GM23248 (cell line): ENCODE measurements at regions not wholly inside any gene's neighbourhood (a gene's known extent, or its start where the extent isn't known, plus 50 kb on each side); places are given as distances from the start of the nearest gene placed in this dataset.

Experiments used
- DNase-seq: peaks from one replicate; pipeline ENCODE4 v3.0.0-alpha.2; 2015
- H2AFZ ChIP-seq: fragments of 200-600 bp; sonication (generic); 2 replicates; pipeline ENCODE4 v1.6.1; 2016; ENCODE audit warnings: antibody characterized with exemption
- H3F3A ChIP-seq: fragments of 200-600 bp; sonication (generic); 2 replicates; pipeline ENCODE4 v1.6.1; 2016; ENCODE audit warnings: mild to moderate bottlenecking, antibody characterized with exemption, mixed run types; ENCODE audit not compliant: insufficient read depth
- H3K27ac ChIP-seq: fragments of 200-600 bp; sonication (generic); 2 replicates; pipeline ENCODE4 v1.5.1; 2016; ENCODE audit warnings: mild to moderate bottlenecking
- H3K27me3 ChIP-seq: fragments of 200-600 bp; sonication (generic); replicated peaks from 2 replicates; pipeline ENCODE4 v1.6.1; 2016; ENCODE audit warnings: mild to moderate bottlenecking; ENCODE audit not compliant: insufficient read depth
- H3K36me3 ChIP-seq: fragments of 200-600 bp; sonication (generic); 2 replicates; pipeline ENCODE4 v1.6.1; 2016; ENCODE audit warnings: low read depth, mild to moderate bottlenecking
- H3K4me1 ChIP-seq: fragments of 200-600 bp; sonication (generic); 2 replicates; pipeline ENCODE4 v1.6.1; 2016; ENCODE audit warnings: mild to moderate bottlenecking; ENCODE audit not compliant: insufficient read depth
- H3K4me2 ChIP-seq: fragments of 200-600 bp; sonication (generic); one replicate; pipeline ENCODE4 v1.6.1; 2016; ENCODE audit warnings: mild to moderate bottlenecking; ENCODE audit not compliant: unreplicated experiment
- H3K4me3 ChIP-seq: fragments of 200-600 bp; sonication (generic); 2 replicates; pipeline ENCODE4 v1.5.1; 2016; ENCODE audit warnings: mild to moderate bottlenecking
- H3K79me2 ChIP-seq: fragments of 200-600 bp; sonication (generic); 2 replicates; pipeline ENCODE4 v1.6.1; 2016; ENCODE audit warnings: mild to moderate bottlenecking; ENCODE audit not compliant: insufficient read depth
- H3K9ac ChIP-seq: fragments of 200-600 bp; sonication (generic); 2 replicates; pipeline ENCODE4 v1.6.1; 2016; ENCODE audit warnings: mild to moderate bottlenecking
- H3K9me2 ChIP-seq: fragments of 200-600 bp; sonication (generic); 2 replicates; pipeline ENCODE4 v1.6.1; 2016; ENCODE audit warnings: mixed run types, mild to moderate bottlenecking, moderate library complexity; ENCODE audit not compliant: insufficient read depth
- H3K9me3 ChIP-seq: fragments of 200-600 bp; sonication (generic); one replicate; pipeline ENCODE4 v1.6.1; 2017; ENCODE audit warnings: low read depth
- H4K20me1 ChIP-seq: fragments of 200-600 bp; sonication (generic); 2 replicates; pipeline ENCODE4 v1.6.0; 2016; ENCODE audit not compliant: insufficient read depth
- EZH2 ChIP-seq: fragments of 200-600 bp; sonication (generic); IDR thresholded peaks from 2 replicates; pipeline ENCODE4 v1.6.1; 2018; ENCODE audit warnings: antibody characterized with exemption, mild to moderate bottlenecking; ENCODE audit not compliant: insufficient read depth, poor library complexity, severe bottlenecking
- EZH2phosphoT487 ChIP-seq: fragments of 200-600 bp; sonication (generic); IDR thresholded peaks from 2 replicates; pipeline ENCODE4 v1.6.1; 2018; ENCODE audit warnings: antibody characterized with exemption, moderate library complexity, mild to moderate bottlenecking, low read depth; ENCODE audit not compliant: insufficient read depth
- WGBS, 2 experiments: methylation state at CpG; one replicate each; pipeline ENCODE4 v1.1.6; 2015 to 2017; ENCODE audit warnings: low lambda C conversion rate in 2 of 2, low coverage in 1 of 2; ENCODE audit errors: missing lambda C conversion rate in 2 of 2; 5-methylcytosine and 5-hydroxymethylcytosine counted together
- in situ Hi-C: fragments of 300-500 bp; cut with MboI; formaldehyde crosslinking; loops from 2 replicates; pipeline ENCODE4 v1.15.0; 2020

GRCh38 chr2:143934626-143935481 is 585.1 kb downstream of the ZEB2 start:
- H3K27ac ChIP-seq: no peak overlapping the region
- H3K4me1 ChIP-seq: peaks cover 6% of the 10 kb centered on the region
- no peak for DNase-seq

GRCh38 chr2:143933946-143934569 is 585.9 kb downstream of the ZEB2 start:
- Histone ChIP-seq H3K9ac (no peak overlapping the region), H3K36me3 (no peaks in the 10 kb centered on the region), H3F3A (0 out of 2 replicates have a peak, but pooled peaks cover 17% of the 10 kb centered on the region), H3K27me3 (no peaks in the 10 kb centered on the region), H3K9me2 (no peaks in the 10 kb centered on the region), H4K20me1 (no peaks in the 10 kb centered on the region), H3K9me3 (no peaks in the 10 kb centered on the region), H3K4me3 (no peak overlapping the region), H3K4me2 (no peak overlapping the region), H3K27ac (no peak overlapping the region), H3K4me1 (no peaks in the 10 kb centered on the region; the same call in 1 of the 2 replicates), H2AFZ (no peak overlapping the region), H3K79me2 (no peaks in the 10 kb centered on the region)
- DNase-seq: no peak
- in situ Hi-C loops: no loop called here
- TF ChIP-seq EZH2: no peak
- TF ChIP-seq EZH2phosphoT487: no peak

More at GRCh38 chr2:143934626-143935481, 585.1 kb downstream of the ZEB2 start:
- H3K36me3 ChIP-seq: no peaks in the 10 kb centered on the region
- no peak overlapping the region for H3K4me2 ChIP-seq
- H3F3A ChIP-seq: 0 out of 2 replicates have a peak, but pooled peaks cover 17% of the 10 kb centered on the region
- H2AFZ ChIP-seq: no peak overlapping the region
- in situ Hi-C loops: no loop called here
- no peaks in the 10 kb centered on the region for H3K9me2 ChIP-seq
- no peaks in the 10 kb centered on the region for H3K27me3 ChIP-seq
- TF ChIP-seq EZH2phosphoT487: no peak
- no peak for TF ChIP-seq EZH2
- H3K4me3 ChIP-seq: no peak overlapping the region
- no peaks in the 10 kb centered on the region for H3K79me2 ChIP-seq
- no peaks in the 10 kb centered on the region for H4K20me1 ChIP-seq
- H3K9ac ChIP-seq: no peak overlapping the region
- 50 to 53% methylated on average over 10 of the region's 10 CpGs for whole genome bisulfite sequencing, 2 experiments
- H3K9me3 ChIP-seq: no peaks in the 10 kb centered on the region

GRCh38 chr2:143930891-143931290 is 589.0 kb downstream of the ZEB2 start:
- Histone ChIP-seq H3K9ac (no peak overlapping the region), H3K9me3 (no peaks in the 10 kb centered on the region), H3K27ac (no peak overlapping the region), H3K9me2 (no peaks in the 10 kb centered on the region), H3K4me3 (no peak overlapping the region), H2AFZ (no peak overlapping the region), H3K4me2 (no peak overlapping the region), H3K36me3 (no peaks in the 10 kb centered on the region), H3K27me3 (no peaks in the 10 kb centered on the region), H3K4me1 (no peaks in the 10 kb centered on the region), H3K79me2 (no peaks in the 10 kb centered on the region), H3F3A (0 out of 2 replicates have a peak, but pooled peaks cover 12% of the 10 kb centered on the region), H4K20me1 (no peaks in the 10 kb centered on the region)
- no peak for DNase-seq
- in situ Hi-C loops: no loop called here
- TF ChIP-seq EZH2 (no peak), EZH2phosphoT487 (no peak)
- WGBS, 2 experiments: 65 to 72% methylated on average over 2 of the region's 2 CpGs

DNA sequence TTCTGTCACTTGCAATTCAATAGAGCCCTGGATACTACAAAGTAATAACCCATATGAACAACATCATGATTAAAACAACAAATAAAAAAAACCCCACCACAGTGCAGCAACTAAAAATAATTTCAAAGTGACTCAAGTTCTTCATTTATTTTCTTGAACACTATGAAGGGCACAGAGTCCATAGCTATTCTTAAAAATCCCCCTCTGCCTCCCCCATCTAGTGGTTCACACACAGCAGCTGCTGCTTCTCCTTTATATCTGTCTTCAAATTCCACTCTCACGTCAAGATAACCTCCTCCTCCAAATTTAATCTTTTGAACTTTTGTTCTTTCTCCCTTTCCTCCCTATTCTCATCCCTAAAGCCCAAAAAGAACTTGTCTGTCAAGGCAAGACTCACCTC is 591.3 kb downstream of the ZEB2 start:
- Histone ChIP-seq H3K4me2 (no peak overlapping the region), H3K36me3 (no peaks in the 10 kb centered on the region), H4K20me1 (no peaks in the 10 kb centered on the region), H3K9me2 (no peaks in the 10 kb centered on the region), H3K79me2 (no peaks in the 10 kb centered on the region), H3K9me3 (no peaks in the 10 kb centered on the region), H3K9ac (no peak overlapping the region), H3K27me3 (no peaks in the 10 kb centered on the region), H3K27ac (no peak overlapping the region), H3K4me1 (no peaks in the 10 kb centered on the region), H3K4me3 (no peak overlapping the region), H2AFZ (no peak overlapping the region), H3F3A (no peaks in the 10 kb centered on the region)
- DNase-seq: no peak
- TF ChIP-seq EZH2phosphoT487 (no peak), EZH2 (no peak)
- in situ Hi-C loops: no loop called here
- WGBS, 2 experiments: 89 to 94% methylated on average over 1 of the region's 1 CpG
